CD14-positive monocyte (primary cell): ENCODE measurements at regions not wholly inside any gene's neighbourhood (a gene's known extent, or its start where the extent isn't known, plus 50 kb on each side); places are given as distances from the start of the nearest gene placed in this dataset.

Experiments used
- DNase-seq, 3 donors: peaks; one replicate each; pipeline ENCODE4 v3.0.0-alpha.2; 2011 to 2022
- H2AFZ ChIP-seq: 2 replicates; pipeline ENCODE4 v1.6.0; 2012; ENCODE audit warnings: mild to moderate bottlenecking, low read depth, low read length, inconsistent platforms; ENCODE audit not compliant: insufficient read depth, poor library complexity, severe bottlenecking
- H3K27ac ChIP-seq, 2 donors: 1 replicate in 1 of 2; 2 replicates in 1 of 2; pipeline ENCODE4 v1.5.1; 2012 to 2013; ENCODE audit warnings: low read length in 2 of 2, control low read depth in 1 of 2, inconsistent platforms in 1 of 2, low read depth in 1 of 2, mild to moderate bottlenecking in 1 of 2
- H3K27me3 ChIP-seq, 2 donors: one replicate each; pipeline versions ENCODE4 v1.6.0 to v1.6.1; 2011 to 2013; ENCODE audit warnings: low read length in 2 of 2; ENCODE audit not compliant: control insufficient read depth in 2 of 2, insufficient read depth in 2 of 2
- H3K36me3 ChIP-seq, 2 donors: replicated peaks in 1 of 2; 1 replicate in 1 of 2; 2 replicates in 1 of 2; pipeline versions ENCODE4 v1.5.1 to v1.6.1; 2012 to 2013; ENCODE audit warnings: low read length in 2 of 2, control low read depth in 1 of 2, inconsistent platforms in 1 of 2, mild to moderate bottlenecking in 1 of 2; ENCODE audit not compliant: insufficient read depth in 2 of 2, control insufficient read depth in 1 of 2
- H3K4me1 ChIP-seq, 2 donors: 1 replicate in 1 of 2; 2 replicates in 1 of 2; pipeline versions ENCODE4 v1.5.1 to v1.6.1; 2012 to 2013; ENCODE audit warnings: low read length in 2 of 2, control low read depth in 1 of 2, inconsistent platforms in 1 of 2, mild to moderate bottlenecking in 1 of 2, moderate library complexity in 1 of 2; ENCODE audit not compliant: insufficient read depth in 2 of 2, control insufficient read depth in 1 of 2
- H3K4me2 ChIP-seq: replicated peaks from 2 replicates; pipeline ENCODE3; 2012; ENCODE audit warnings: low read length, moderate library complexity, mild to moderate bottlenecking; ENCODE audit not compliant: poor library complexity, severe bottlenecking; ENCODE audit errors: extremely low read depth
- H3K4me3 ChIP-seq, 3 experiments: fragments of 200-600 bp in 1 of 3; sonication (generic) in 1 of 3; replicated peaks in 1 of 3; 1 replicate in 2 of 3; 2 replicates in 1 of 3; pipeline ENCODE4 v1.5.1; 2011 to 2013; ENCODE audit warnings: low read length in 3 of 3, mild to moderate bottlenecking in 3 of 3, control low read depth in 2 of 3, low read depth in 2 of 3, inconsistent platforms in 1 of 3, moderate library complexity in 1 of 3
- H3K79me2 ChIP-seq: 2 replicates; pipeline ENCODE4 v1.6.0; 2012; ENCODE audit warnings: mild to moderate bottlenecking, control low read depth, inconsistent platforms, low read length, moderate library complexity; ENCODE audit not compliant: insufficient read depth
- H3K9ac ChIP-seq: 2 replicates; pipeline ENCODE4 v1.6.0; 2017; ENCODE audit warnings: low read length, mild to moderate bottlenecking; ENCODE audit not compliant: insufficient read depth, poor library complexity, severe bottlenecking
- H3K9me3 ChIP-seq, 2 donors: replicated peaks in 1 of 2; 1 replicate in 1 of 2; 2 replicates in 1 of 2; pipeline versions ENCODE4 v1.5.1 to v1.6.1; 2012 to 2013; ENCODE audit warnings: low read length in 2 of 2, control low read depth in 1 of 2; ENCODE audit not compliant: control insufficient read depth in 1 of 2, insufficient read depth in 1 of 2
- H4K20me1 ChIP-seq: 2 replicates; pipeline ENCODE4 v1.6.0; 2012; ENCODE audit warnings: mild to moderate bottlenecking, low read length, control low read depth, moderate library complexity; ENCODE audit not compliant: insufficient read depth
- H3K27ac Mint-ChIP-seq, 7 donors: one replicate each; pipeline ENCODE4 v1.8.0; 2020; ENCODE audit warnings: mild to moderate bottlenecking in 7 of 7, mixed read lengths in 7 of 7, moderate library complexity in 6 of 7, inconsistent platforms in 2 of 7
- H3K27me3 Mint-ChIP-seq, 3 donors: one replicate each; pipeline ENCODE4 v1.8.0; 2021 to 2022; ENCODE audit warnings: low read depth in 3 of 3, mild to moderate bottlenecking in 3 of 3, mixed read lengths in 3 of 3, moderate library complexity in 3 of 3, inconsistent platforms in 1 of 3
- H3K36me3 Mint-ChIP-seq, 2 donors: one replicate each; pipeline ENCODE4 v1.8.0; 2020; ENCODE audit warnings: mixed read lengths in 2 of 2, inconsistent platforms in 1 of 2, mild to moderate bottlenecking in 1 of 2
- H3K4me1 Mint-ChIP-seq: one replicate; pipeline ENCODE4 v1.8.0; 2020; ENCODE audit warnings: mild to moderate bottlenecking, mixed read lengths
- H3K4me3 Mint-ChIP-seq, 2 donors: one replicate each; pipeline ENCODE4 v1.8.0; 2020; ENCODE audit warnings: mild to moderate bottlenecking in 2 of 2, mixed read lengths in 2 of 2, moderate library complexity in 1 of 2
- H3K9me3 Mint-ChIP-seq, 7 donors: one replicate each; pipeline ENCODE4 v1.8.0; 2020 to 2022; ENCODE audit warnings: mixed read lengths in 7 of 7, mild to moderate bottlenecking in 6 of 7, moderate library complexity in 6 of 7, inconsistent platforms in 2 of 7
- WGBS: methylation state at CpG from one replicate; pipeline ENCODE4 v1.1.5; 2013; ENCODE audit warnings: missing lambda C conversion rate; ENCODE audit not compliant: insufficient coverage; 5-methylcytosine and 5-hydroxymethylcytosine counted together
- intact Hi-C, 2 donors: fragments of 100-400 bp; cut with micrococcal nuclease; formaldehyde crosslinking; loops; one replicate each; pipeline versions ENCODE4 v1.15.0 to v1.15.1; 2023
- TF ChIP-seq, protein P1 (sequence below): fragments of 200-600 bp; IDR thresholded peaks from one replicate; pipeline ENCODE4 v1.8.0; 2022; ENCODE audit warnings: antibody characterized with exemption, mild to moderate bottlenecking

DNA sequence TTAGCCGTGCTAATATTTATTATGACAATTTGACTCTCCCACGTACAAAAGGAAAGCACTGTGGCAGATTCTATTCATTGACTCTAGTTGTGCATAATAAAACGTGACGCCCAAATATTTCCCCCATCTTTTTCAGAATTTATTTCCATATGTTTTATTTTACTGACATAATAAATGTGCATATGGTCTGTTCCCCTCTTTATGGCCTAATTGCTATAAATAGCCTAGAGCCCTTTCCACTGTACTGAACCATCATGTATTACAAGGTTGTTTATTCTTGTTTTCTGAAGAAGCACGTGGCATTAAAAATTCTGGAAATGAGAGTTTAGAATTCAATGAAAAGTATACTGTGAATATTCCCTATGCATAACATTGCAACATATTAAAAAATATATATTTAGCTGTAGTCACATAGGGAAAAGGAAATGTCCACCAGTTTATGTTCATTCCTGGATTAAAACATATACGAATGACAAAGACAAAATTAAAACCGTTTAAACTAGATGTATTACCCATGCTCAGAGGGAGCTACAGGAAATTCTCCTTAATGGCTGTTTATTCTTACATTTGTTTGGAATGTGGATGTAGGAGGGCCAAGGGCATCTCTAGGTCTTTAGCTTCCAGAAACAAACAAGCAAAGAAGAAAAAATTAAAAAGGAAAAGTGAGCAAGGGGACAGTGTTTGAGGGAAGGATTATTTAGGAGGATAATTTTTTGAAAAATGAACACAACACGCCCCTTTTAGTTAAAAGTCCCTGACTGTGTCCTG lies 122.1 kb upstream of the MMADHC start:
- Mint-ChIP-seq H3K27me3 (no peaks in the 10 kb centered on the region), H3K27ac (no peak overlapping the region), H3K9me3 (peaks cover 0 to 7% (median 2%) of the 10 kb centered on the region in 7 donors), H3K4me1 (no peaks in the 10 kb centered on the region), H3K36me3 (no peaks in the 10 kb centered on the region), H3K4me3 (no peak overlapping the region)
- Histone ChIP-seq H3K79me2 (no peaks in the 10 kb centered on the region), H3K27me3 (no peaks in the 10 kb centered on the region), H3K4me3 (no peak overlapping the region), H4K20me1 (no peaks in the 10 kb centered on the region), H3K4me1 (no peaks in the 10 kb centered on the region), H3K9ac (no peak overlapping the region), H3K9me3 (peaks cover 0 to 2% of the 10 kb centered on the region in 2 donors), H3K4me2 (no peak overlapping the region), H3K36me3 (no peaks in the 10 kb centered on the region), H3K27ac (no peak overlapping the region), H2AFZ (no peak overlapping the region)
- DNase-seq, result no peak
- intact Hi-C loops, result no loop called here
- 73% methylated on average over 3 of the region's 8 CpGs for WGBS
- TF ChIP-seq, protein P1, sequence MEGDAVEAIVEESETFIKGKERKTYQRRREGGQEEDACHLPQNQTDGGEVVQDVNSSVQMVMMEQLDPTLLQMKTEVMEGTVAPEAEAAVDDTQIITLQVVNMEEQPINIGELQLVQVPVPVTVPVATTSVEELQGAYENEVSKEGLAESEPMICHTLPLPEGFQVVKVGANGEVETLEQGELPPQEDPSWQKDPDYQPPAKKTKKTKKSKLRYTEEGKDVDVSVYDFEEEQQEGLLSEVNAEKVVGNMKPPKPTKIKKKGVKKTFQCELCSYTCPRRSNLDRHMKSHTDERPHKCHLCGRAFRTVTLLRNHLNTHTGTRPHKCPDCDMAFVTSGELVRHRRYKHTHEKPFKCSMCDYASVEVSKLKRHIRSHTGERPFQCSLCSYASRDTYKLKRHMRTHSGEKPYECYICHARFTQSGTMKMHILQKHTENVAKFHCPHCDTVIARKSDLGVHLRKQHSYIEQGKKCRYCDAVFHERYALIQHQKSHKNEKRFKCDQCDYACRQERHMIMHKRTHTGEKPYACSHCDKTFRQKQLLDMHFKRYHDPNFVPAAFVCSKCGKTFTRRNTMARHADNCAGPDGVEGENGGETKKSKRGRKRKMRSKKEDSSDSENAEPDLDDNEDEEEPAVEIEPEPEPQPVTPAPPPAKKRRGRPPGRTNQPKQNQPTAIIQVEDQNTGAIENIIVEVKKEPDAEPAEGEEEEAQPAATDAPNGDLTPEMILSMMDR, result no peak

DNA sequence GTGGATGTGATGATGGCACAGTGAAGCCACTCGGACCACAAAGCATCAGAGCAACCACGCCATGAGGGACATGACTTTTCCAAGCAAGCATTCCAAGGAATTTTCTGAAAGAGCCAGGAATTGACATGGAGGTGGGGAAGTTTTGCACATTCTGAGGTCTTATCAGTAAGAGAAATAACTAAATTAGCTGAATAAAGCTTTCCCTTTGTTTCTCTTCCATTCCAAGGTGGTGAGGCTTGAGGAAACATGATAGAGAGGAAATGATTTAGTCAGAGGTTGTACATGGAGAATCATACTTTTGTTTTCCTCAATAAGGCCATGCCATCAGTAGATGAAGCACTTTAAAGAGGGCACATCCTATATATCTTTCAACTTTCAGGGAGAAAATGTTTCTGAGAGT lies 115.7 kb upstream of the MMADHC start:
- Histone ChIP-seq H3K9ac (no peak overlapping the region), H2AFZ (no peak overlapping the region), H3K36me3 (no peaks in the 10 kb centered on the region), H3K27ac (no peak overlapping the region), H3K9me3 (no peaks in the 10 kb centered on the region), H3K27me3 (no peaks in the 10 kb centered on the region), H3K4me2 (no peak overlapping the region), H3K4me1 (no peaks in the 10 kb centered on the region), H3K4me3 (no peak overlapping the region), H4K20me1 (no peaks in the 10 kb centered on the region), H3K79me2 (no peaks in the 10 kb centered on the region)
- no peak overlapping the region for H3K27ac Mint-ChIP-seq
- WGBS, result no CpG with 5 or more reads among the region's 2 CpGs
- DNase-seq, result no peak
- H3K36me3 Mint-ChIP-seq, result no peaks in the 10 kb centered on the region
- TF ChIP-seq, protein P1, result no peak
- H3K9me3 Mint-ChIP-seq, result peaks cover 0 to 9% (median 0%) of the 10 kb centered on the region in 7 donors
- no peaks in the 10 kb centered on the region for H3K4me1 Mint-ChIP-seq
- H3K4me3 Mint-ChIP-seq, result no peak overlapping the region
- intact Hi-C loops, result no loop called here
- no peaks in the 10 kb centered on the region for H3K27me3 Mint-ChIP-seq
